ENCODE measurements at regions not wholly inside any gene's neighbourhood (a gene's known extent, or its start where the extent isn't known, plus 50 kb on each side); places are given as distances from the start of the nearest gene placed in this dataset.
"Not testable (repeated sequence)": the region's sequence is repeated elsewhere in the genome, so short reads cannot be mapped to it uniquely, and the experiment has no call there.

DNA sequence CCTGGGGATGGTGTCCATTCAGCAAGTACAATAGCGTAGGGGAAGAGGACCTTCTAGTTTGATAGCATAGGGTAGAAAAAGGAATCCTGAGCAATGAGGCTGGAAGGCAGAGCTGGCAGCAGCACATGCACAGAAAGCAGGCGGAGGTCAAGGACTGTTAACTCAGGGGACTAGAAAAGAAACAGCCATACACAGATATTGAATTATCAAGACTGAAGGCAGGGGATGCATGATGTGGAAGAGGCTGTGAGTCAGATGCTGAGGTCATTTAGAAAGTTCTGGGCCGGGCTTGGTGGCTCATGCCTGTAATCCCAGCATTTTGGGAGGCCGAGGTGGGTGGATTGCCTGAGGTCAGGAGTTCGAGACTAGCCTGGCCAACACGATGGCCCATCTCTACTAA lies 65.6 kb downstream of the OPTC start:
- H3K4me1 ChIP-seq (ENCODE audit: control insufficient read depth, insufficient read depth, low read length) = peaks cover 36% of the 10 kb centered on the region
- no peaks in the 10 kb centered on the region for H3K27me3 ChIP-seq (ENCODE audit: control insufficient read depth, insufficient read depth, low read length)
- 79% methylated on average over 3 of the region's 6 CpGs for WGBS (ENCODE audit: insufficient coverage)

DNA sequence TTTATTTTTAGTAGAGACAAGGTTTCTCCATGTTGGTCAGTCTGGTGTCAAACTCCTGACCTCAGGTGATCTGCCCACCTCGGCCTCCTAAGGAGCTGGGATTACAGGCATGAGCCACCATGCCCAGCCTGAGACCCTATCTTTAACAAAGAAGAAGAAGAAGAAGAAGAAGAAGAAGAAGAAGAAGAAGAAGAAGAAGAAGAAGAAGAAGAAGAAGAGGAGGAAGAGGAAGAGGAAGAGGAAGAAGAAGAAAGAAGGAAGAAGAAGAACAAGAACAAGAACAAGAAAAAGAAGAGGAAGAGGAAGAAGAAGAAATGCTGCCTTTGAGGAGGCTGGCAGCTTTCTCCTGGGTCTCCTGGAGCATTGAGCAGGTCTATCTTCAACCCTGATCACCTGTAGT lies 64.9 kb upstream of the ATP2B4 start:
- H3K27ac ChIP-seq (ENCODE audit: low read length); DNase-seq; H3K9me3 ChIP-seq (replicated peaks; ENCODE audit: control insufficient read depth, low read depth, low read length); H3K36me3 ChIP-seq (ENCODE audit: control insufficient read depth, insufficient read depth, low read length); H3K27me3 ChIP-seq (ENCODE audit: control insufficient read depth, insufficient read depth, low read length); H3K4me3 ChIP-seq (ENCODE audit: low read length): not testable (repeated sequence)
- peaks cover 18% of the 10 kb centered on the region for H3K4me1 ChIP-seq (ENCODE audit: control insufficient read depth, insufficient read depth, low read length)
- WGBS (ENCODE audit: insufficient coverage) = no CpG with 5 or more reads among the region's 1 CpG

More for the DNA sequence above, 65.6 kb downstream of the OPTC start:
- no peak for DNase-seq
- H3K27ac ChIP-seq (ENCODE audit: low read length) = no peak overlapping the region
- no peaks in the 10 kb centered on the region for H3K36me3 ChIP-seq (ENCODE audit: control insufficient read depth, insufficient read depth, low read length)
- no peaks in the 10 kb centered on the region for H3K9me3 ChIP-seq (replicated peaks; ENCODE audit: control insufficient read depth, low read depth, low read length)
- no peak overlapping the region for H3K4me3 ChIP-seq (ENCODE audit: low read length)

DNA sequence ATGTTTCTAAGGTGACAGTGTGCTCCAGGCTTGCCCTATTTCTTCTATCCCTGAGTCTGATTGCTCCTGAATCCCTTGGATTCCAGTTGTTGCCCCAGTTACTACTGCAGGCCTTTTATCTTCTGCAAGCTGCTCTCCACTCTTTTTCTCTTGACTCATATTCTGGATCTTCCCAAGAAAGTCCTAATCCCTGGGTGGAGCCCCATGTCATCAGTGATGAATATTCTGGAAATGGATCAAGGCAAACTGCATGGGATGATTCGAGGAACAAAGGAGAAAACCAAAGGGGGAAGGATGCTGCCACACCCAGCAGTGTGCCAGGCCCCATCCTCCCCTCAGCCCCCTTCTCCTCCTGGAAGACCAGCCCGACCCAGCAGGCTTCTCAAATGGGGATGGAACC lies 63.3 kb upstream of the ATP2B4 start:
- no peak overlapping the region for H3K27ac ChIP-seq (ENCODE audit: low read length)

DNA sequence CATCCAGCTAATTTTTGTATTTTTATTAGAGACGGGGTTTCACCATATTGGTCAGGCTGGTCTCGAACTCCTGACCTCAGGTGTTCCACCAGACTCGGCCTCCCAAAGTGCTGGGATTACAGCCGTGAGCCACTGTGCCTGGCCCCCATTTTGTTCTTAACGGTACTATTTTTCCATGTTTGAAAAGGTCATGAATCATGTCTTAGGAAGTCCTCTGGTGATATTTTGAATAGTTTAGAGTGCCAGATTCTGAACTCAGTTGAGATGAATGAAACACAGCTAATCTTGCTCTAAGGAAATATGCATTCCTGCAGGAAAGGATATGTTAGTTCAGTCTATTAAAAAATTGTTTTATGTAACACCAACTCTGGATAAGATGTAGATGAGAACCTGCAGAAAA lies 62.6 kb upstream of the ATP2B4 start:
- Histone ChIP-seq H3K27ac (ENCODE audit: low read length) (no peak overlapping the region), H3K9me3 (replicated peaks; ENCODE audit: control insufficient read depth, low read depth, low read length) (no peaks in the 10 kb centered on the region), H3K27me3 (ENCODE audit: control insufficient read depth, insufficient read depth, low read length) (no peaks in the 10 kb centered on the region), H3K36me3 (ENCODE audit: control insufficient read depth, insufficient read depth, low read length) (no peaks in the 10 kb centered on the region), H3K4me1 (ENCODE audit: control insufficient read depth, insufficient read depth, low read length) (no peaks in the 10 kb centered on the region), H3K4me3 (ENCODE audit: low read length) (no peak overlapping the region)
- 83% methylated on average over 5 of the region's 5 CpGs for WGBS (ENCODE audit: insufficient coverage)
- DNase-seq = no peak

More for the DNA sequence above, 63.3 kb upstream of the ATP2B4 start:
- Histone ChIP-seq H3K4me1 (ENCODE audit: control insufficient read depth, insufficient read depth, low read length) (peaks cover 3% of the 10 kb centered on the region), H3K36me3 (ENCODE audit: control insufficient read depth, insufficient read depth, low read length) (no peaks in the 10 kb centered on the region), H3K4me3 (ENCODE audit: low read length) (no peak overlapping the region), H3K9me3 (replicated peaks; ENCODE audit: control insufficient read depth, low read depth, low read length) (no peaks in the 10 kb centered on the region), H3K27me3 (ENCODE audit: control insufficient read depth, insufficient read depth, low read length) (no peaks in the 10 kb centered on the region)
- no peak for DNase-seq
- no CpG with 5 or more reads among the region's 2 CpGs for WGBS (ENCODE audit: insufficient coverage)

DNA sequence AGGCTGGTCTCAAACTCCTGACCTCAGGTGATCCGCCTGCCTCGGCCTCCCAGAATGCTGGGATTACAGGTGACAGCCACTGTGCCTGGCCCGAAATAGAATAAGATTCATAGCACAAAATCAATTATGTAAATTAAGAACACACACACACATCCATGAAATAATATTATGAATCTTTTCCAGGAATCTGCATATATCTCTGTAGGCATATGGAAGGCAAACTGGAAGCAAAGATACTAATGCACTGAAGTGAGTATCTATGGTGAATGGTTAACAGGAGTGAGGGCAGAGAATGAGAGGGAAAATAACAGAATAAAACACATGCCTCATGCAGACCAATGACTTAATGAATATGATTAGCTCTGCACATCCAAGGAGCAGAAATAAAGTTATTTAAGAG lies 61.6 kb upstream of the ATP2B4 start:
- H3K27me3 ChIP-seq (ENCODE audit: control insufficient read depth, insufficient read depth, low read length) = no peaks in the 10 kb centered on the region
- no peak overlapping the region for H3K4me3 ChIP-seq (ENCODE audit: low read length)
- no peak overlapping the region for H3K27ac ChIP-seq (ENCODE audit: low read length)
- no peak for DNase-seq
- H3K36me3 ChIP-seq (ENCODE audit: control insufficient read depth, insufficient read depth, low read length) = no peaks in the 10 kb centered on the region
- H3K4me1 ChIP-seq (ENCODE audit: control insufficient read depth, insufficient read depth, low read length) = no peaks in the 10 kb centered on the region
- WGBS (ENCODE audit: insufficient coverage) = no CpG with 5 or more reads among the region's 3 CpGs
- H3K9me3 ChIP-seq (replicated peaks; ENCODE audit: control insufficient read depth, low read depth, low read length) = no peaks in the 10 kb centered on the region

DNA sequence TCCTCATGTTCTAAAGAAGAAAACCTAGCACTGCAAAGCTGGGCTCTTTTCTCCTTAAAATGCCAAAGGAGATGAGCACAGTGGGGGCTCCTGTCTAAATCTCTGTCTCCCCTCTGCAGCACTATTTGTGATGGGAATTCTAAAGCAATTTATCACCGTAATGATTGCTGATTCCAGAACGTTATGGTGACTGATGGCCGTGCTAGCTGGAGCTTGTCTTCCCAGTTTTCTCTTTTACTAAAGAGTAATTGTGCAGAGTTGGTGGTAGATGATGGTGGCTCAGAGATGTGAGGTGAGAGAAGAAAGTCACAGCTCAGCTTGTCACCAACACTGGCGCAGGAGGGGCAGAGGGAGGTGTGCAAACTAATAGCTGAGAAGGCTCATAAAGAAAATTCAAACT lies 60.7 kb upstream of the ATP2B4 start:
- no peak overlapping the region for H3K4me3 ChIP-seq (ENCODE audit: low read length)
- no peak for DNase-seq
- no peaks in the 10 kb centered on the region for H3K9me3 ChIP-seq (replicated peaks; ENCODE audit: control insufficient read depth, low read depth, low read length)
- 60% methylated on average over 1 of the region's 4 CpGs for whole genome bisulfite sequencing (ENCODE audit: insufficient coverage)
- no peaks in the 10 kb centered on the region for H3K27me3 ChIP-seq (ENCODE audit: control insufficient read depth, insufficient read depth, low read length)
- H3K4me1 ChIP-seq (ENCODE audit: control insufficient read depth, insufficient read depth, low read length) = peaks cover 2% of the 10 kb centered on the region
- H3K27ac ChIP-seq (ENCODE audit: low read length) = no peak overlapping the region
- no peaks in the 10 kb centered on the region for H3K36me3 ChIP-seq (ENCODE audit: control insufficient read depth, insufficient read depth, low read length)

DNA sequence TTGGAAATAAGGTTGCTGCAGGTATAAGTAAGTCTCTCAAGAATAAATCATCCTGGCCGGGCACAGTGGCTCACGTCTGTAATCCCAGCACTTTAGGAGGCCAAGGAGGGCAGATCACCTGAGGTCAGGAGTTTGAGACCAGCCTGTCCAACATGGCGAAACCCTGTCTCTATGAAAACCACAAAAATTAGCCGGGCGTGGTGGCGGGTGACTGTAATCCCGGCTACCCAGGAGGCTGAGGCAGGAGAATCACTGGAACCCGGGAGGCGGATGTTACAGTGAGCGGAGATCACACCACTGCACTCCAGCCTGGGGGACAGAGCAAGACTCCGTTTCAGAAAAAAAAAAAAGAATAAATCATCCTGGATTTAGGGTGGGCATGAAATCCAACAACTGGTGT lies 59.7 kb upstream of the ATP2B4 start:
- not testable (repeated sequence) for DNase-seq; H3K9me3 ChIP-seq (replicated peaks; ENCODE audit: control insufficient read depth, low read depth, low read length)
- 86% methylated on average over 5 of the region's 11 CpGs for WGBS (ENCODE audit: insufficient coverage)

DNA sequence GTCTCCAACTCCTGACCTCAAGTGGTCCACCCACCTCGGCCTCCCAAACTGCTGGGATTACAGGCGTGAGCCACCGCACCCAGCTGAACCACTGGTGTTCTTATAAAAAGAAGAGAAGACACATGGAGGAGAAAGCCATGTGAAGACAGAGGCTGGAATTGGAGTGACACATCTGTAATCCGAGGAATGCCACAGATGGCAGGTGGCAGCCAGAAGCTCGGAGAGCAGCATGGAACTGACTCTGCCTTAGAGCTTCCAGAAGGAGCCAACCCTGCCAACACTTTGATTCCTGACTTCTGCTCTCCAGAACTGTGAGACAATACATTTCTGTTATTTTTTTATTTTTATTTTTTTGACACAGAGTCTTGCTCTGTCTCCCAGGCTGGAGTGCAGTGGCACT lies 59.0 kb upstream of the ATP2B4 start:
- Histone ChIP-seq H3K4me3 (ENCODE audit: low read length) (no peak overlapping the region), H3K27me3 (ENCODE audit: control insufficient read depth, insufficient read depth, low read length) (no peaks in the 10 kb centered on the region), H3K4me1 (ENCODE audit: control insufficient read depth, insufficient read depth, low read length) (peaks cover 5% of the 10 kb centered on the region), H3K27ac (ENCODE audit: low read length) (no peak overlapping the region), H3K36me3 (ENCODE audit: control insufficient read depth, insufficient read depth, low read length) (no peaks in the 10 kb centered on the region), H3K9me3 (replicated peaks; ENCODE audit: control insufficient read depth, low read depth, low read length) (no peaks in the 10 kb centered on the region)
- peak; percentile 16 for DNase-seq
- 84% methylated on average over 5 of the region's 5 CpGs for WGBS (ENCODE audit: insufficient coverage)

More for the DNA sequence above, 59.7 kb upstream of the ATP2B4 start:
- not testable (repeated sequence) for H3K27ac ChIP-seq (ENCODE audit: low read length); H3K27me3 ChIP-seq (ENCODE audit: control insufficient read depth, insufficient read depth, low read length); H3K4me3 ChIP-seq (ENCODE audit: low read length); H3K36me3 ChIP-seq (ENCODE audit: control insufficient read depth, insufficient read depth, low read length); H3K4me1 ChIP-seq (ENCODE audit: control insufficient read depth, insufficient read depth, low read length)

DNA sequence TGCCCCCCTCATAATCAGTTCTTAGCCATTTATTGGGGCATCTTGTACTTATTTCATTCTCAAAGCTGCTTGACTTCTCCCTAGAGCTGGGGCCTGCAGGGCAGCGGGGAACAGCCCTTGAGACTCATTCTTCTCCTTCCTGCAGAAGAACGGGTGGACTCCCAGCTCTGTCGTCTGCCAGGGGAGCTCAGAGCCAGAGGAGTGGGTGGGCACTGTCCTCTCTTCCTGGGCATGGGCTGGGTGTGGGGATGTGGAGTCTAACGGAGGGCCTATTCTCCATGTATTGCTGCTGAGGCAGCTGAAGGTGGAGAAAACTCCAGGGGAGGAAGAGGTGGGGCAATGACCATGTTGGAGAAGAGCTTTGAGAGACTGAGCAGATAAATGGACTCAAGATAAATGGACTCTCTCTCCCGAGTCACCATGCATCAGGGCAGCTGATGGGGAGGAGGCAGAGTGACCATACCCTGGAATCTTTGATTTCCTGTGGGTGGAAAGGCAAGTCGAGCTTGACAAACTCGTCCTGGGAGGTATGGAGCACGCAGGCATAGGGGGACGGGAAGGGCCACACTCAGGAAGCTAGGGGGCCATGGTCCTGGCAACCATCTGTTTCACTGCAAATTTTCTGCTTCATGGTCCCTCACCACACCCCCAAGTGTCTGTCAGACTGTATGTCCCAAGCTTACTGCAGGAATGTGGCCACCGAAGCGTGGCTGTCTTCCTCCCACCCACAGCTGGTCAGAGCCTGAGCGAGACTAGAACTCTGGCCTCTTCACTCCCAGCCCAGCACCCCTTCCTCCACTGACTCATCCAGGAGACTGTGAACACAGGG lies 56.9 kb upstream of the ATP2B4 start:
- H3K4me1 ChIP-seq (ENCODE audit: control insufficient read depth, insufficient read depth, low read length) = peaks cover 5% of the 10 kb centered on the region
- no peaks in the 10 kb centered on the region for H3K36me3 ChIP-seq (ENCODE audit: control insufficient read depth, insufficient read depth, low read length)
- no peak overlapping the region for H3K4me3 ChIP-seq (ENCODE audit: low read length)
- WGBS (ENCODE audit: insufficient coverage) = 66% methylated on average over 12 of the region's 12 CpGs
- DNase-seq = no peak
- H3K27ac ChIP-seq (ENCODE audit: low read length) = no peak overlapping the region
- H3K27me3 ChIP-seq (ENCODE audit: control insufficient read depth, insufficient read depth, low read length) = no peaks in the 10 kb centered on the region
- H3K9me3 ChIP-seq (replicated peaks; ENCODE audit: control insufficient read depth, low read depth, low read length) = no peaks in the 10 kb centered on the region

DNA sequence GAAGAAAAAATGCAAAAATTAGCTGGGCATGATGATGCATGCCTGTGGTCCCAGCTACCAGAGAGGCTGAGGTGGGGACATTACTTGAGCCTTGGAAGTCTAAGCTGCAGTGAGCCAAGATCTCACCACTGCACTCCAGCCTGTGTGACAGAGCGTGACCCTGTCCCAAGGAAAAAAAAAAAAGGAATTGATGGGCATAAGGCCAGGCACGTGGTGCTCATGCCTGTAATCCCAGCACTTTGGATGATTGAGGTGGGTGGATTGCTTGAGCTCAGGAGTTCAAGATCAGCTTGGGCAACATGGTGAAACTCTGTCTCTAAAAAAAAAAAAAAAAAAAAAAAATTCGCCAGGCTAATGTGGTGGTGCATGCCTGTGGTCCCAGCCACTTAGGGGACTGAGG lies 55.8 kb upstream of the ATP2B4 start:
- Histone ChIP-seq H3K36me3 (ENCODE audit: control insufficient read depth, insufficient read depth, low read length) (no peaks in the 10 kb centered on the region), H3K9me3 (replicated peaks; ENCODE audit: control insufficient read depth, low read depth, low read length) (no peaks in the 10 kb centered on the region), H3K4me3 (ENCODE audit: low read length) (no peak overlapping the region), H3K27ac (ENCODE audit: low read length) (no peak overlapping the region), H3K4me1 (ENCODE audit: control insufficient read depth, insufficient read depth, low read length) (peaks cover 5% of the 10 kb centered on the region), H3K27me3 (ENCODE audit: control insufficient read depth, insufficient read depth, low read length) (no peaks in the 10 kb centered on the region)
- WGBS (ENCODE audit: insufficient coverage) = no CpG with 5 or more reads among the region's 3 CpGs
- DNase-seq = no peak

DNA sequence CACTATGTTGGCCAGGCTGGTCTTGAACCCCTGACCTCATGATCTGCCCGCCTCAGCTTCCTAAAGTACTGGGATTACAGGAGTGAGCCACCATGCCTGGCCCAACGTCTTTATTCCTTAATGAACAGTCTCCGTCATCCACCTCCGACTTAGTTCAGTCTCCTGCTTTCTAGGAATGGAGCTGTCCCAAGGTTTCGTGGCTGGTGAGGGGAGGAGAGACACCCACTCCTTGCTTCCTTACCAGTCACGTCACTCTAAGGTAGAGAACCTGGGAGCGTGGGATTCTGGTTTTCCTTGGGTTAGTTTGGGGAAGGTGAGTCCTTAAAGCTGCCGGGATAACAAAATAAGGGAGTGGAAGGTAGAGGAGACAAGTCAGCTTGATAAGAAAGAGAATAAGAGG lies 55.0 kb upstream of the ATP2B4 start:
- H3K27me3 ChIP-seq (ENCODE audit: control insufficient read depth, insufficient read depth, low read length) = no peaks in the 10 kb centered on the region
- peaks cover 5% of the 10 kb centered on the region for H3K4me1 ChIP-seq (ENCODE audit: control insufficient read depth, insufficient read depth, low read length)
- 83% methylated on average over 2 of the region's 8 CpGs for WGBS (ENCODE audit: insufficient coverage)
- no peak overlapping the region for H3K4me3 ChIP-seq (ENCODE audit: low read length)
- no peak for DNase-seq
- H3K27ac ChIP-seq (ENCODE audit: low read length) = no peak overlapping the region
- H3K36me3 ChIP-seq (ENCODE audit: control insufficient read depth, insufficient read depth, low read length) = no peaks in the 10 kb centered on the region
- H3K9me3 ChIP-seq (replicated peaks; ENCODE audit: control insufficient read depth, low read depth, low read length) = no peaks in the 10 kb centered on the region
